ENCODE measurements at regions not wholly inside any gene's neighbourhood (a gene's known extent, or its start where the extent isn't known, plus 50 kb on each side); places are given as distances from the start of the nearest gene placed in this dataset.

GRCh38 chr5:58041884-58042283 lies 418.0 kb downstream of the PLK2 start:
- no peaks in the 10 kb centered on the region for H3K27me3 ChIP-seq (ENCODE audit: control insufficient read depth, insufficient read depth, low read length)
- no peak overlapping the region for H3K4me3 Mint-ChIP-seq
- H3K27me3 Mint-ChIP-seq: peaks cover 4% of the 10 kb centered on the region
- H3K9me3 ChIP-seq (ENCODE audit: control insufficient read depth in 2 of 2, low read length in 2 of 2): no peaks in the 10 kb centered on the region
- H3K27ac Mint-ChIP-seq: no peak overlapping the region
- no peaks in the 10 kb centered on the region for H3K36me3 Mint-ChIP-seq
- H3K9me3 Mint-ChIP-seq: peaks cover 0 to 3% (median 0%) of the 10 kb centered on the region in 7 donors
- H3K4me1 Mint-ChIP-seq: no peaks in the 10 kb centered on the region
- no peak overlapping the region for H3K27ac ChIP-seq (ENCODE audit: insufficient read depth, low read length, poor library complexity, severe bottlenecking)
- ATAC-seq (ENCODE audit: low read depth in 2 of 2) (no peak), DNase-seq (no peak)
- H3K36me3 ChIP-seq (ENCODE audit: control insufficient read depth, insufficient read depth, low read length): no peaks in the 10 kb centered on the region
- H3K4me1 ChIP-seq (ENCODE audit: control insufficient read depth, insufficient read depth, low read length, poor library complexity, severe bottlenecking): no peaks in the 10 kb centered on the region
- H3K4me3 ChIP-seq (ENCODE audit: low read depth, low read length): no peak overlapping the region

- Histone ChIP-seq H3K27me3 (ENCODE audit: control insufficient read depth, insufficient read depth, low read length) (no peaks in the 10 kb centered on the region), H3K9me3 (ENCODE audit: control insufficient read depth in 2 of 2, low read length in 2 of 2) (no peaks in the 10 kb centered on the region), H3K36me3 (ENCODE audit: control insufficient read depth, insufficient read depth, low read length) (no peaks in the 10 kb centered on the region), H3K27ac (ENCODE audit: insufficient read depth, low read length, poor library complexity, severe bottlenecking) (no peak overlapping the region), H3K4me1 (ENCODE audit: control insufficient read depth, insufficient read depth, low read length, poor library complexity, severe bottlenecking) (no peaks in the 10 kb centered on the region), H3K4me3 (ENCODE audit: low read depth, low read length) (no peak overlapping the region)
- peaks cover 0 to 3% (median 0%) of the 10 kb centered on the region in 7 donors for H3K9me3 Mint-ChIP-seq
- ATAC-seq (ENCODE audit: low read depth in 2 of 2) (no peak), DNase-seq (no peak)
- H3K36me3 Mint-ChIP-seq: no peaks in the 10 kb centered on the region
- no peak overlapping the region for H3K4me3 Mint-ChIP-seq
- no peaks in the 10 kb centered on the region for H3K27me3 Mint-ChIP-seq
- no peak overlapping the region for H3K27ac Mint-ChIP-seq
- H3K4me1 Mint-ChIP-seq: no peaks in the 10 kb centered on the region
Observed at GRCh38 chr5:58040846-58041245, 419.0 kb downstream of the PLK2 start.

- Histone ChIP-seq H3K9me3 (ENCODE audit: control insufficient read depth in 2 of 2, low read length in 2 of 2) (no peaks in the 10 kb centered on the region), H3K4me3 (ENCODE audit: low read depth, low read length) (no peak overlapping the region), H3K27ac (ENCODE audit: insufficient read depth, low read length, poor library complexity, severe bottlenecking) (no peak overlapping the region), H3K27me3 (ENCODE audit: control insufficient read depth, insufficient read depth, low read length) (no peaks in the 10 kb centered on the region), H3K4me1 (ENCODE audit: control insufficient read depth, insufficient read depth, low read length, poor library complexity, severe bottlenecking) (no peaks in the 10 kb centered on the region), H3K36me3 (ENCODE audit: control insufficient read depth, insufficient read depth, low read length) (no peaks in the 10 kb centered on the region)
- Mint-ChIP-seq H3K27ac (no peak overlapping the region), H3K27me3 (no peaks in the 10 kb centered on the region), H3K4me1 (no peaks in the 10 kb centered on the region), H3K36me3 (no peaks in the 10 kb centered on the region), H3K9me3 (peaks cover 0 to 3% (median 0%) of the 10 kb centered on the region in 7 donors), H3K4me3 (no peak overlapping the region)
- ATAC-seq (ENCODE audit: low read depth in 2 of 2) (no peak), DNase-seq (no peak)
Observed at GRCh38 chr5:58040044-58040443, 419.8 kb downstream of the PLK2 start.

- H3K4me3 ChIP-seq (ENCODE audit: low read depth, low read length): no peak overlapping the region
- H3K36me3 ChIP-seq (ENCODE audit: control insufficient read depth, insufficient read depth, low read length): no peaks in the 10 kb centered on the region
- Mint-ChIP-seq H3K4me1 (no peaks in the 10 kb centered on the region), H3K27ac (no peak overlapping the region), H3K4me3 (no peak overlapping the region), H3K36me3 (no peaks in the 10 kb centered on the region), H3K27me3 (no peaks in the 10 kb centered on the region), H3K9me3 (peaks cover 0 to 3% (median 0%) of the 10 kb centered on the region in 7 donors)
- no peaks in the 10 kb centered on the region for H3K27me3 ChIP-seq (ENCODE audit: control insufficient read depth, insufficient read depth, low read length)
- H3K4me1 ChIP-seq (ENCODE audit: control insufficient read depth, insufficient read depth, low read length, poor library complexity, severe bottlenecking): no peaks in the 10 kb centered on the region
- H3K9me3 ChIP-seq (ENCODE audit: control insufficient read depth in 2 of 2, low read length in 2 of 2): no peaks in the 10 kb centered on the region
- DNase-seq (no peak), ATAC-seq (ENCODE audit: low read depth in 2 of 2) (no peak)
- no peak overlapping the region for H3K27ac ChIP-seq (ENCODE audit: insufficient read depth, low read length, poor library complexity, severe bottlenecking)
Observed at GRCh38 chr5:58037899-58038298, 422.0 kb downstream of the PLK2 start.

GRCh38 chr5:58025809-58026208 lies 434.1 kb downstream of the PLK2 start:
- H3K36me3 Mint-ChIP-seq: no peaks in the 10 kb centered on the region
- no peaks in the 10 kb centered on the region for H3K27me3 ChIP-seq (ENCODE audit: control insufficient read depth, insufficient read depth, low read length)
- DNase-seq (no peak), ATAC-seq (ENCODE audit: low read depth in 2 of 2) (no peak)
- no peaks in the 10 kb centered on the region for H3K36me3 ChIP-seq (ENCODE audit: control insufficient read depth, insufficient read depth, low read length)
- H3K9me3 ChIP-seq (ENCODE audit: control insufficient read depth in 2 of 2, low read length in 2 of 2): no peaks in the 10 kb centered on the region
- no peak overlapping the region for H3K4me3 Mint-ChIP-seq
- no peaks in the 10 kb centered on the region for H3K9me3 Mint-ChIP-seq
- no peaks in the 10 kb centered on the region for H3K27me3 Mint-ChIP-seq
- no peak overlapping the region for H3K27ac Mint-ChIP-seq
- no peak overlapping the region for H3K4me3 ChIP-seq (ENCODE audit: low read depth, low read length)
- no peaks in the 10 kb centered on the region for H3K4me1 ChIP-seq (ENCODE audit: control insufficient read depth, insufficient read depth, low read length, poor library complexity, severe bottlenecking)
- H3K27ac ChIP-seq (ENCODE audit: insufficient read depth, low read length, poor library complexity, severe bottlenecking): no peak overlapping the region
- no peaks in the 10 kb centered on the region for H3K4me1 Mint-ChIP-seq

- H3K4me1 ChIP-seq (ENCODE audit: control insufficient read depth, insufficient read depth, low read length, poor library complexity, severe bottlenecking): no peaks in the 10 kb centered on the region
- no peak overlapping the region for H3K27ac ChIP-seq (ENCODE audit: insufficient read depth, low read length, poor library complexity, severe bottlenecking)
- Mint-ChIP-seq H3K9me3 (no peaks in the 10 kb centered on the region), H3K4me1 (no peaks in the 10 kb centered on the region), H3K4me3 (no peak overlapping the region), H3K27me3 (no peaks in the 10 kb centered on the region), H3K27ac (no peak overlapping the region), H3K36me3 (no peaks in the 10 kb centered on the region)
- ATAC-seq (ENCODE audit: low read depth in 2 of 2): no peak
- H3K4me3 ChIP-seq (ENCODE audit: low read depth, low read length): no peak overlapping the region
- DNase-seq: no peak
- no peaks in the 10 kb centered on the region for H3K9me3 ChIP-seq (ENCODE audit: control insufficient read depth in 2 of 2, low read length in 2 of 2)
- H3K27me3 ChIP-seq (ENCODE audit: control insufficient read depth, insufficient read depth, low read length): no peaks in the 10 kb centered on the region
- no peaks in the 10 kb centered on the region for H3K36me3 ChIP-seq (ENCODE audit: control insufficient read depth, insufficient read depth, low read length)
Observed at GRCh38 chr5:58024151-58024550, 435.7 kb downstream of the PLK2 start.

GRCh38 chr5:58022055-58022454 lies 437.8 kb downstream of the PLK2 start:
- ATAC-seq (ENCODE audit: low read depth in 2 of 2) (no peak), DNase-seq (no peak)
- Mint-ChIP-seq H3K4me3 (no peak overlapping the region), H3K4me1 (no peaks in the 10 kb centered on the region), H3K36me3 (no peaks in the 10 kb centered on the region), H3K27ac (no peak overlapping the region), H3K27me3 (peaks cover 4% of the 10 kb centered on the region), H3K9me3 (no peaks in the 10 kb centered on the region)
- Histone ChIP-seq H3K4me1 (ENCODE audit: control insufficient read depth, insufficient read depth, low read length, poor library complexity, severe bottlenecking) (no peaks in the 10 kb centered on the region), H3K27ac (ENCODE audit: insufficient read depth, low read length, poor library complexity, severe bottlenecking) (no peak overlapping the region), H3K27me3 (ENCODE audit: control insufficient read depth, insufficient read depth, low read length) (no peaks in the 10 kb centered on the region), H3K9me3 (ENCODE audit: control insufficient read depth in 2 of 2, low read length in 2 of 2) (no peaks in the 10 kb centered on the region), H3K4me3 (ENCODE audit: low read depth, low read length) (no peak overlapping the region), H3K36me3 (ENCODE audit: control insufficient read depth, insufficient read depth, low read length) (no peaks in the 10 kb centered on the region)

- Mint-ChIP-seq H3K27me3 (peaks cover 4% of the 10 kb centered on the region), H3K4me1 (no peaks in the 10 kb centered on the region), H3K4me3 (no peak overlapping the region), H3K27ac (no peak overlapping the region), H3K36me3 (no peaks in the 10 kb centered on the region), H3K9me3 (no peaks in the 10 kb centered on the region)
- Histone ChIP-seq H3K4me1 (ENCODE audit: control insufficient read depth, insufficient read depth, low read length, poor library complexity, severe bottlenecking) (no peaks in the 10 kb centered on the region), H3K27me3 (ENCODE audit: control insufficient read depth, insufficient read depth, low read length) (no peaks in the 10 kb centered on the region), H3K4me3 (ENCODE audit: low read depth, low read length) (no peak overlapping the region), H3K36me3 (ENCODE audit: control insufficient read depth, insufficient read depth, low read length) (no peaks in the 10 kb centered on the region), H3K9me3 (ENCODE audit: control insufficient read depth in 2 of 2, low read length in 2 of 2) (no peaks in the 10 kb centered on the region), H3K27ac (ENCODE audit: insufficient read depth, low read length, poor library complexity, severe bottlenecking) (no peak overlapping the region)
- DNase-seq (no peak), ATAC-seq (ENCODE audit: low read depth in 2 of 2) (no peak)
Observed at GRCh38 chr5:58021466-58021865, 438.4 kb downstream of the PLK2 start.

Measured in CD4-positive, CD25-positive, alpha-beta regulatory T cell (primary cell).